ENCODE measurements at regions not wholly inside any gene's neighbourhood (a gene's known extent, or its start where the extent isn't known, plus 50 kb on each side); places are given as distances from the start of the nearest gene placed in this dataset.

- H2AFZ ChIP-seq (ENCODE audit: low read depth, low read length) = no peak overlapping the region
- H3K79me2 ChIP-seq (ENCODE audit: low read length) = no peaks in the 10 kb centered on the region
- H3K9me3 ChIP-seq (ENCODE audit: insufficient read depth, low read length) = no peaks in the 10 kb centered on the region
- peaks cover 55% of the 10 kb centered on the region for H3K27me3 ChIP-seq (ENCODE audit: low read depth, low read length)
- no peak overlapping the region for H3K4me3 ChIP-seq (ENCODE audit: low read length)
- no peaks in the 10 kb centered on the region for H3K4me1 ChIP-seq (ENCODE audit: low read length)
- no peaks in the 10 kb centered on the region for H3K36me3 ChIP-seq (replicated peaks; ENCODE audit: low read depth, low read length)
- no peak overlapping the region for H3K4me2 ChIP-seq (ENCODE audit: low read length)
- TF ChIP-seq CTCF (IDR thresholded peaks at IDR 0.05; ENCODE audit: low read depth, low read length) (no peak), EZH2phosphoT487 (IDR thresholded peaks at IDR 0.05; ENCODE audit: low read depth) (no peak)
- H3K9ac ChIP-seq (ENCODE audit: low read length) = no peak overlapping the region
- no peak overlapping the region for H3K27ac ChIP-seq (ENCODE audit: low read length)
- H4K20me1 ChIP-seq (ENCODE audit: insufficient read depth, low read length) = no peaks in the 10 kb centered on the region
These were observed 230.4 kb upstream of the KCNG1 start for GRCh38 chr20:51253280-51253679.

- H3K4me1 ChIP-seq (ENCODE audit: low read length) = no peaks in the 10 kb centered on the region
- no peak overlapping the region for H3K9ac ChIP-seq (ENCODE audit: low read length)
- no peak overlapping the region for H3K27ac ChIP-seq (ENCODE audit: low read length)
- no peaks in the 10 kb centered on the region for H3K36me3 ChIP-seq (replicated peaks; ENCODE audit: low read depth, low read length)
- no peaks in the 10 kb centered on the region for H4K20me1 ChIP-seq (ENCODE audit: insufficient read depth, low read length)
- H3K9me3 ChIP-seq (ENCODE audit: insufficient read depth, low read length) = no peaks in the 10 kb centered on the region
- peaks cover 57% of the 10 kb centered on the region for H3K27me3 ChIP-seq (ENCODE audit: low read depth, low read length)
- no peak overlapping the region for H2AFZ ChIP-seq (ENCODE audit: low read depth, low read length)
- no peak for TF ChIP-seq CTCF (IDR thresholded peaks at IDR 0.05; ENCODE audit: low read depth, low read length)
- no peak for TF ChIP-seq EZH2phosphoT487 (IDR thresholded peaks at IDR 0.05; ENCODE audit: low read depth)
- H3K4me3 ChIP-seq (ENCODE audit: low read length) = no peak overlapping the region
- H3K4me2 ChIP-seq (ENCODE audit: low read length) = no peak overlapping the region
- no peaks in the 10 kb centered on the region for H3K79me2 ChIP-seq (ENCODE audit: low read length)
These were observed 226.9 kb upstream of the KCNG1 start for GRCh38 chr20:51249781-51250180.

DNA sequence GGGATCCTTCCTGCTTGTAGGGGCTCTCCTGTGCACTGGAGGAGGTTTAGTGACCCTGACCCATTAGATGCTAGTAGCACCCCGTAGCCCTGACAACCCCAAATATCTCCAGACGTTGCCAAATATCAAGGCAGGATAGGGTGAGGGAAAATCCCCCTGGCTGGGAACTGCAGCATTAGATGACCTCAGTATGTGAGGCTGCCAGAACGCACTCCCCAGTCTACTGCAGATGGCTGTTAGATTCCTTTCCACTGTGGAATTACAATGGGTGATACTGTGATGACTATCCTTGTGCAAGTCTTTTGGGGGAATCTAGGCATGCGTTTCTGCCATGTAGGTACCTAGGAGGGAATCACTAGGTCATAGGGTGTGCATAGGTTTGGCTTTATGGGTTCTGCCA is 226.3 kb upstream of the KCNG1 start:
- no peak overlapping the region for H3K4me2 ChIP-seq (ENCODE audit: low read length)
- H3K27me3 ChIP-seq (ENCODE audit: low read depth, low read length) = peaks cover 60% of the 10 kb centered on the region
- H2AFZ ChIP-seq (ENCODE audit: low read depth, low read length) = no peak overlapping the region
- H3K4me3 ChIP-seq (ENCODE audit: low read length) = no peak overlapping the region
- no peak overlapping the region for H3K27ac ChIP-seq (ENCODE audit: low read length)
- H4K20me1 ChIP-seq (ENCODE audit: insufficient read depth, low read length) = no peaks in the 10 kb centered on the region
- H3K4me1 ChIP-seq (ENCODE audit: low read length) = no peaks in the 10 kb centered on the region
- H3K9me3 ChIP-seq (ENCODE audit: insufficient read depth, low read length) = no peaks in the 10 kb centered on the region
- H3K79me2 ChIP-seq (ENCODE audit: low read length) = no peaks in the 10 kb centered on the region
- H3K9ac ChIP-seq (ENCODE audit: low read length) = no peak overlapping the region
- TF ChIP-seq CTCF (IDR thresholded peaks at IDR 0.05; ENCODE audit: low read depth, low read length) = no peak
- TF ChIP-seq EZH2phosphoT487 (IDR thresholded peaks at IDR 0.05; ENCODE audit: low read depth) = no peak
- no peaks in the 10 kb centered on the region for H3K36me3 ChIP-seq (replicated peaks; ENCODE audit: low read depth, low read length)

GRCh38 chr20:51244466-51244865 is 221.6 kb upstream of the KCNG1 start:
- Histone ChIP-seq H2AFZ (ENCODE audit: low read depth, low read length) (no peak overlapping the region), H4K20me1 (ENCODE audit: insufficient read depth, low read length) (no peaks in the 10 kb centered on the region), H3K4me2 (ENCODE audit: low read length) (no peak overlapping the region), H3K9me3 (ENCODE audit: insufficient read depth, low read length) (peaks cover 10% of the 10 kb centered on the region), H3K27ac (ENCODE audit: low read length) (no peak overlapping the region), H3K79me2 (ENCODE audit: low read length) (no peaks in the 10 kb centered on the region), H3K4me3 (ENCODE audit: low read length) (no peak overlapping the region), H3K9ac (ENCODE audit: low read length) (no peak overlapping the region), H3K36me3 (replicated peaks; ENCODE audit: low read depth, low read length) (no peaks in the 10 kb centered on the region), H3K27me3 (ENCODE audit: low read depth, low read length) (peaks cover 64% of the 10 kb centered on the region), H3K4me1 (ENCODE audit: low read length) (no peaks in the 10 kb centered on the region)
- TF ChIP-seq CTCF (IDR thresholded peaks at IDR 0.05; ENCODE audit: low read depth, low read length) = no peak
- TF ChIP-seq EZH2phosphoT487 (IDR thresholded peaks at IDR 0.05; ENCODE audit: low read depth) = no peak
